ENCODE measurements at regions not wholly inside any gene's neighbourhood (a gene's known extent, or its start where the extent isn't known, plus 50 kb on each side); places are given as distances from the start of the nearest gene placed in this dataset.
"Not testable (repeated sequence)": the region's sequence is repeated elsewhere in the genome, so short reads cannot be mapped to it uniquely, and the experiment has no call there.

DNA sequence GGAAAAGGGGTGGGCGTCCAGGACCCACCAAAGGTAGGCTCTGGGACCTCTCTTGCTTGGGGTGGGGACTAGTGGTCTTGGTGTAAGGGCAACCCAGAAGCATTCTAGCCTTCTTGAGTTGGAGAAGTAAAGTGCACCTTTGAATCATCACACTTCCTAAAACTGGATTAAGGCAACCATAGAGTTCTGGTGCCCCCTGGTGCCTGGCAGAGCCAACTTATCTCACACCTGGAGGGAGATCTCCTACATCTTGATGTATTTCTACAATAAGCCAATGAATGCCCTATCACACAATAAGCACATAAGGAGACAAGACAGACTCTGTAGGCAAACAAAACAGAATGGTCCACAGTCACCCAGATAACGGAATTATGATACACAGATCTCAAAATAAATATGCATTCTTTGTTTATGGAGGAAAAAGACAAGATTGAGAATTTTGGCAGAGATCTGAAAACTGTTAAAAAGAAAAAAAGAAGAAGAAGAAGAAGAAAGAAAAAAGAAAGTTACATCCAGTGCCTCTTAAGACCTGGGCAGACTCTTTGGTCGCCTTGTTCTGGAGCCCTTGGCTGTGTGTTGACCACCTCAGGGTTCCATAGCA, 95.9 kb upstream of the PPP2R5C start:
- H3K27ac ChIP-seq, result no peak overlapping the region
- no peaks in the 10 kb centered on the region for H3K4me1 ChIP-seq
- WGBS, result 53% methylated on average over 3 of the region's 3 CpGs
- H3K36me3 ChIP-seq, result no peaks in the 10 kb centered on the region
- H3K4me3 ChIP-seq, result no peak overlapping the region
- DNase-seq (ENCODE audit: low spot score in 2 of 2), result no peak
- H3K9me3 ChIP-seq, result peaks cover 11% of the 10 kb centered on the region
- TF ChIP-seq EP300 (IDR thresholded peaks at IDR 0.05), result no peak
- TF ChIP-seq, protein P1, sequence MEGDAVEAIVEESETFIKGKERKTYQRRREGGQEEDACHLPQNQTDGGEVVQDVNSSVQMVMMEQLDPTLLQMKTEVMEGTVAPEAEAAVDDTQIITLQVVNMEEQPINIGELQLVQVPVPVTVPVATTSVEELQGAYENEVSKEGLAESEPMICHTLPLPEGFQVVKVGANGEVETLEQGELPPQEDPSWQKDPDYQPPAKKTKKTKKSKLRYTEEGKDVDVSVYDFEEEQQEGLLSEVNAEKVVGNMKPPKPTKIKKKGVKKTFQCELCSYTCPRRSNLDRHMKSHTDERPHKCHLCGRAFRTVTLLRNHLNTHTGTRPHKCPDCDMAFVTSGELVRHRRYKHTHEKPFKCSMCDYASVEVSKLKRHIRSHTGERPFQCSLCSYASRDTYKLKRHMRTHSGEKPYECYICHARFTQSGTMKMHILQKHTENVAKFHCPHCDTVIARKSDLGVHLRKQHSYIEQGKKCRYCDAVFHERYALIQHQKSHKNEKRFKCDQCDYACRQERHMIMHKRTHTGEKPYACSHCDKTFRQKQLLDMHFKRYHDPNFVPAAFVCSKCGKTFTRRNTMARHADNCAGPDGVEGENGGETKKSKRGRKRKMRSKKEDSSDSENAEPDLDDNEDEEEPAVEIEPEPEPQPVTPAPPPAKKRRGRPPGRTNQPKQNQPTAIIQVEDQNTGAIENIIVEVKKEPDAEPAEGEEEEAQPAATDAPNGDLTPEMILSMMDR (IDR thresholded peaks at IDR 0.05), result peak; percentile 17 to 21
- H3K27me3 ChIP-seq, result peaks cover 32% of the 10 kb centered on the region

- no peak overlapping the region for H3K27ac ChIP-seq
- H3K4me3 ChIP-seq, result no peak overlapping the region
- no peak for DNase-seq (ENCODE audit: low spot score in 2 of 2)
- H3K36me3 ChIP-seq, result no peaks in the 10 kb centered on the region
- peaks cover 11% of the 10 kb centered on the region for H3K9me3 ChIP-seq
- peaks cover 32% of the 10 kb centered on the region for H3K27me3 ChIP-seq
- no peaks in the 10 kb centered on the region for H3K4me1 ChIP-seq
- 83% methylated on average over 16 of the region's 16 CpGs for WGBS
- TF ChIP-seq, protein P1 (IDR thresholded peaks at IDR 0.05), result no peak
- TF ChIP-seq POLR2A (IDR thresholded peaks at IDR 0.05), result no peak
- TF ChIP-seq POLR2AphosphoS5 (IDR thresholded peaks at IDR 0.05), result no peak
- TF ChIP-seq EP300 (IDR thresholded peaks at IDR 0.05), result no peak
These were observed 95.2 kb upstream of the PPP2R5C start for GRCh38 chr14:101666264-101666663.

DNA sequence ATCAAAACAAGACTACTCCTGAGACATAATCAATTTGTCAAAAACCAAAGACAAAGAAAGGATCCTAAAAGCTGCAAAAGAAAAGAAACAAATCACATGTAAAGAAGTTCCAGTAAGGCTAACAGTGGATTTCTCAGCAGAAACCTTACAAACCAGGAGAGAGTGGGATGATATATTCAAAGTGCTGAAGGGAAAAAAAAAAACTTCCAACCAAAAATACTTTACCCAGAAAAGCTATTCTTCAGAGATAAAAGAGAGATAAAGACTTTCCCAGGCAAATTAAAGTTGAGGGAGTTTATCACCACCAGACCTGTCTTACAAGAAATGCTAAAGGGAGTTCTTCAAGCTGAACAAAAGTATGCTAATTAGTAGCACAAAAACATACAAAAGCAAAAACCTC, 91.9 kb upstream of the PPP2R5C start:
- TF ChIP-seq, protein P1 (IDR thresholded peaks at IDR 0.05), result no peak
- TF ChIP-seq POLR2AphosphoS5 (IDR thresholded peaks at IDR 0.05) (no peak), EP300 (IDR thresholded peaks at IDR 0.05) (no peak), POLR2A (IDR thresholded peaks at IDR 0.05) (no peak)
- Histone ChIP-seq H3K27me3 (peaks cover 29% of the 10 kb centered on the region), H3K9me3 (peaks cover 11% of the 10 kb centered on the region), H3K36me3 (no peaks in the 10 kb centered on the region), H3K27ac (no peak overlapping the region), H3K4me3 (no peak overlapping the region), H3K4me1 (no peaks in the 10 kb centered on the region)
- DNase-seq (ENCODE audit: low spot score in 2 of 2), result no peak

- no peak overlapping the region for H3K27ac ChIP-seq
- no peak overlapping the region for H3K4me3 ChIP-seq
- WGBS, result 67% methylated on average over 5 of the region's 5 CpGs
- H3K4me1 ChIP-seq, result no peaks in the 10 kb centered on the region
- H3K27me3 ChIP-seq, result no peaks in the 10 kb centered on the region
- no peaks in the 10 kb centered on the region for H3K36me3 ChIP-seq
- no peak for DNase-seq (ENCODE audit: low spot score in 2 of 2)
- no peak for TF ChIP-seq POLR2A (IDR thresholded peaks at IDR 0.05)
- TF ChIP-seq EP300 (IDR thresholded peaks at IDR 0.05), result no peak
- no peak for TF ChIP-seq POLR2AphosphoS5 (IDR thresholded peaks at IDR 0.05)
- TF ChIP-seq, protein P1 (IDR thresholded peaks at IDR 0.05), result no peak
- H3K9me3 ChIP-seq, result peaks cover 11% of the 10 kb centered on the region
These were observed 87.6 kb upstream of the PPP2R5C start for GRCh38 chr14:101673873-101674272.

GRCh38 chr14:101675835-101676234, 85.7 kb upstream of the PPP2R5C start:
- not testable (repeated sequence) for H3K9me3 ChIP-seq; H3K4me1 ChIP-seq; DNase-seq (ENCODE audit: low spot score in 2 of 2); H3K27me3 ChIP-seq; H3K36me3 ChIP-seq; H3K27ac ChIP-seq; H3K4me3 ChIP-seq
- WGBS, result 71% methylated on average over 2 of the region's 2 CpGs

DNA sequence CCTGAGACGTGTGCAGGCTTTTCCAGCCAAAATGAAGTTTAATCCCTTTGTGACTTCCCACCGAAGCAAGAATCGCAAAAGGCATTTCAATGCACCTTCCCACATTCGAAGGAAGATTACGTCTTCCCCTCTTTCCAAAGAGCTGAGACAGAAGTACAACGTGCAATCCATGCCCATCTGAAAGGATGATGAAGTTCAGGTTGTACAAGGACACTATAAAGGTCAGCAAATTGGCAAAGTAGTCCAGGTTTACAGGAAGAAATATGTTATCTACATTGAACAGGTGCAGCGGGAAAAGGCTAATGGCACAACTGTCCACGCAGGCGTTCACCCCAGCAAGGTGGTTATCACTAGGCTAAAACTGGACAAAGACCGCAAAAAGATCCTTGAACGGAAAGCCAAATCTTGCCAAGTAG, 83.6 kb upstream of the PPP2R5C start:
- H3K4me1 ChIP-seq; DNase-seq (ENCODE audit: low spot score in 2 of 2); H3K27ac ChIP-seq; H3K9me3 ChIP-seq; H3K27me3 ChIP-seq; H3K4me3 ChIP-seq; H3K36me3 ChIP-seq: not testable (repeated sequence)
- 89% methylated on average over 11 of the region's 11 CpGs for WGBS

All from suprapubic skin (tissue), 4 donors.